SK-N-MC (cell line): ENCODE measurements at regions not wholly inside any gene's neighbourhood (a gene's known extent, or its start where the extent isn't known, plus 50 kb on each side); places are given as distances from the start of the nearest gene placed in this dataset.

Experiments used
- DNase-seq: peaks from one replicate; pipeline ENCODE4 v3.0.0-alpha.2; 2011; ENCODE audit warnings: low read depth, low spot score
- H3K27ac ChIP-seq: fragments of 200-600 bp; sonication (generic); 2 replicates; pipeline ENCODE4 v1.5.1; 2016; ENCODE audit warnings: mixed run types
- H3K36me3 ChIP-seq: fragments of 200-600 bp; sonication (generic); 2 replicates; pipeline ENCODE4 v1.6.1; 2017; ENCODE audit warnings: antibody characterized with exemption, low read length, mixed read lengths; ENCODE audit not compliant: insufficient read depth
- H3K4me3 ChIP-seq: fragments of 200-600 bp; sonication (generic); 2 replicates; pipeline ENCODE4 v1.5.1; 2016
- H3K9ac ChIP-seq: fragments of 200-600 bp; sonication (generic); 2 replicates; pipeline ENCODE4 v1.8.0; 2017; ENCODE audit warnings: mixed run types, mixed read lengths; ENCODE audit not compliant: insufficient read length
- H3K9me3 ChIP-seq: fragments of 200-600 bp; sonication (generic); 2 replicates; pipeline ENCODE4 v1.6.1; 2017; ENCODE audit warnings: low read depth, mild to moderate bottlenecking, antibody characterized with exemption, low read length, moderate library complexity, mixed read lengths
- EZH2 ChIP-seq: fragments of 200-600 bp; sonication (generic); IDR thresholded peaks from one replicate; pipeline ENCODE4 v1.6.1; 2017; ENCODE audit warnings: antibody characterized with exemption
- FOXP2 ChIP-seq: optimal IDR thresholded peaks from 2 replicates; pipeline ENCODE3; 2011; ENCODE audit warnings: mild to moderate bottlenecking, moderate library complexity; ENCODE audit not compliant: insufficient read depth; ENCODE audit errors: extremely low read length, control extremely low read depth
- POLR2AphosphoS5 ChIP-seq: IDR thresholded peaks from 2 replicates; pipeline ENCODE4 v1.6.1; 2012; ENCODE audit warnings: mild to moderate bottlenecking, low read depth, low read length, borderline replicate concordance

DNA sequence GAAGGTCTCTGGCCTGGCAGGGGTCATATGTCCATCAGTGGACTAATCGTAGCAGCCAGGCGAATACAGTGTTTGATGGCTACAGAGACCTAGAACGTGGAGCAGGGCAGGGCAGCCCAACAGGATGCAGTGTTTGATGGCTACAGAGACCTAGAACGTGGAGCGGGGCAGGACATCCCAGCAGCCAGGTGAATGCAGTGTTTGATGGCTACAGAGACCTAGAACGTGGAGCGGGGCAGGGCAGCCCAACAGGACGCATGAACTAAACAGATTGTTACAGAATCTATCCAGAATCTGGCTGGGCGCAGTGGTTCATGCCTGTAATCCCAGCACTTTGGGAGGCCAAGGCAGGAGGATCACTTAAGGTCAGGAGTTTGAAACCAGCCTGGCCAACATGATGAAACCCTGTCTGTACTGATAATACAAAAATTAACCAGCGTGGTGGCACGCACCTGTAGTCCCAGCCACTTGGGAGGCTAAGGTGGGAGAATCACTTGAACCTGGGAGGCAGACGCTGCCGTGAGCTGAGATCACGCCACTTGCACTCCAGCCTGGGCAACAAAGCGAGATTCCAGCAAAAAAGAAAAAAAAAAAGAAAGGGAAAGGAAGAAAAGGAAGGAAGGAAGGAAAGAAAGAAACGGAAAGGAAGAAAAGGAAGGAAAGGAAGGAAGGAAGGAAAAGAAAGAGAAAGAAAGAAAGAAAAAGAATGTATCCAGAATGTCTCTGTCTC, 65.2 kb upstream of the RPH3AL start:
- no peak overlapping the region for H3K9ac ChIP-seq
- H3K9me3 ChIP-seq = no peaks in the 10 kb centered on the region
- no peak for DNase-seq
- H3K36me3 ChIP-seq = no peaks in the 10 kb centered on the region
- no peak overlapping the region for H3K27ac ChIP-seq
- no peak overlapping the region for H3K4me3 ChIP-seq
- no peak for TF ChIP-seq POLR2AphosphoS5
- TF ChIP-seq EZH2 = no peak
- TF ChIP-seq FOXP2 = no peak

DNA sequence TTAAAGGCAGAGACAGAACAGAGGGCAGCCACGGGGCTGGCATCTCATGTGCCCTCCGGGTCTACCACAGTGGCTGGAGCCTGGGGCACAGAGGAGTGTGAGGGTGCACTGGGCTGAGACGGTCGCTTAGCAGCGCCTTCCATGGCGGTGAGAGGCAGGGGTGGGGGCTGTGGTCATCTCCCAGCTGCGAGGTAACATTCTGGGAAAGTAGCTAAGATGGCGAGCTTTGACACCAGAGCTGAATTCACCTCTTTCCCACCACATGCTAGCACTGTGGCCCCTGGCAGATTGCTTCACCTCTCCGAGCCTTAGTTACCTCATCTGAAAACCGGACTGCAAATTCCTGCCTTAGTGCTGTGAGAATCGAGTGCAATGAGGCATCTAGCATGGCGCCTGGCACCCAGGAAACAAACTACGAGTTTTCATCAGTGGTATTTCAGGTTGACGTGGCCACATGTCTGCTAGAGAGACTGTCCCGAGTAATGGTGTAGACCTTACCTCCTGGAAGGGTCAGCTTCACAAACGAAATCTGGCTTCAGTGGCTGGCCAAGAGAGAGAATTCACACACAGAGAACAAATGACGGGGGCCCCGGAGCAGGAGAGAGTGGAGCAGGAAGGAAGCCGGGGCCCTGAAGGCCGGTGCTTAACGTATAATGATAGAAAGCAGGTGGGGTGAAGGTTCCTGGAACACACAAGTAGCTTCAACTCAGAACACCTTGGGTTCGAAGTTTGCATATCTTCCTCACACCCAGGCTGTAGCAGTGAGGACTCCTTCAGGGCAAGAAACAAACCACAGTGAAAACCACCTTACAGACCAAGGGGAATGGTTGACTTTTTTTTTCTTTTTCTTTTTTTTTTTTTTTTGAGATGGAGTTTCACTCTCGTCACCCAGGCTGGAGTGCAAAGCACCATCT, 63.9 kb upstream of the RPH3AL start:
- TF ChIP-seq POLR2AphosphoS5 (no peak), EZH2 (no peak), FOXP2 (no peak)
- no peak for DNase-seq
- H3K27ac ChIP-seq = no peak overlapping the region
- H3K9ac ChIP-seq = no peak overlapping the region
- no peak overlapping the region for H3K4me3 ChIP-seq
- H3K9me3 ChIP-seq = no peaks in the 10 kb centered on the region
- no peaks in the 10 kb centered on the region for H3K36me3 ChIP-seq

DNA sequence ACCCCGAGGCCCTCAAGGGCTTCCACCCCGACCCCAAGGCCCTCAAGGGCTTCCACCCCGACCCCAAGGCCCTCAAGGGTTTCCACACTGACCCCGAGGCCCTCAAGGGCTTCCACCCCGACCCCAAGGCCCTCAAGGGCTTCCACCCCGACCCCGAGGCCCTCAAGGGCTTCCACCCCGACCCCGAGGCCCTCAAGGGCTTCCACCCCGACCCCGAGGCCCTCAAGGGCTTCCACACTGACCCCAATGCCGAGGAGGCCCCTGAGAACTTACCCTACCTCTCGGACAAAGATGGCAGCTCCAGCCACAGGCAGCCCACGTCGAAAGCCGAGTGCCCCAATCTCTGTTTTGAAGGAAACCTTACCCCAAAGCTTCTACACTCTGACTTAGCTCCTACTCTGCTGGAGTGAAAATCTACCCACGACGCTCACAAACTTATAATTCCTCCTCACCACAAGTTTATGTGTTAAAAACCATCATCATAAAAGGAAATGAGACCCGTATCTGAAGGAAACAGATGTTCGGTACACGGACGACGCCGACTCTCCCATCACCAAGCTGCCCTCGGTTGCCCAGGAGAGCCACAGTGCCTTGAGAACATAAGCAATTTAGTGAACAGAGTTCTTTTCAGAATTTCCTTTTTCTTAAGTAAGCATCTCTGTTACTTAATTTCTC, 61.2 kb upstream of the RPH3AL start:
- no peak for DNase-seq
- TF ChIP-seq POLR2AphosphoS5 (no peak), EZH2 (no peak), FOXP2 (no peak)
- Histone ChIP-seq H3K27ac (no peak overlapping the region), H3K36me3 (no peaks in the 10 kb centered on the region), H3K9ac (no peak overlapping the region), H3K4me3 (no peak overlapping the region), H3K9me3 (no peaks in the 10 kb centered on the region)

DNA sequence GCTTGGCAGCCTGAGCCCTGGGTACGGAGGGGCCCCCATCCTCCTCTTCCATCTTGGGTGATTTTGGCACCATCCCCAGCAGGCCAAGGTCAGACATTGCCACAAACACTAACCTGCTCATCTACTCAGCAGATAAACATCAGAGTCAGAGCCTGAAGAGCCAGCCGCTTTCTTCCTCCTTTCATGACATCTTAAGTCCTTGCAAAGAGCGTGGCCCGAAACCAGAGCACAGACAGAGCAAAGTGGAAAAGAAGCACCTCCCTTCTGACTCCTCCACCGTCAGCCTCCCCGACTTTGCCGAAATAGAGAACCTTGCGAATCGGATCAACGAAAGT, 60.4 kb upstream of the RPH3AL start:
- H3K27ac ChIP-seq = no peak overlapping the region

DNA sequence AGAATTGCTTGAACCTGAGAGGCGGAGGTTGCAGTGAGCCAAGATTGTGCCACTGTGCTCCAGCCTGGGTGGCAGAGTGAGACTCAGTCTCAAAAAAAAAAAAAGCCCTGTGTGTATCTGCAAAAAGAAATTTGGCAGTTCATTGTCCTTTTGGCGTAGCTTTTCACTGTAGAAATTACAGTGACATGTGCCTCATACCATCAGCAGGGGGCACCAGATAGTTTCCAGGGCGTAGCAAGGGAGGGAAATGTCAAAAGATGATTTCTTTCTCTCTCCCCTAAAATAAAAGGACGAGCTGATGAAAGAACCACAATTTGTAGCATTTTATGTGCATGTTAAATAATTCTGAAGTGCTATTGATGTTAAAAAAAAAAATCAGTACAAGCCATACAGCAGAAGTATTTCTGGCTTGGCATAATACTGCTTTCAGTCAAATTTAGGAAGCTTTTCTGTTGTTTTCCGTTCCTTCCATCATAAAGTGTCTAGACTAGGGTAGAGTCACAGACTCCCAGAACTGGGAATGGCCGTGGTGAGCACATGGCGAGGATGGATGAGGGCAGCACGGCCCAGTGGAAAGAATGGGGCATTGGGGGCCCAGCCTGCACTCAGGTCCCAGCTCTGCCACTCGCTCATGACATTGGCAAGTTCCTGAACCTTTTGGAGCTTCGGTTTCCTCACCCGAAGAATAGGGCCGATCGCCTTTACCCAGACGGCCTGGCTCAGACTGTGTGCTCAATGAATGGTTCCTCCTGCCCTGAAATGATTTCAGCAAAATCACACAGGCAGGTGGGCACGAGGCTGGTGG, 59.8 kb upstream of the RPH3AL start:
- H3K27ac ChIP-seq = no peak overlapping the region
- no peak overlapping the region for H3K4me3 ChIP-seq
- DNase-seq = no peak
- H3K9me3 ChIP-seq = no peaks in the 10 kb centered on the region
- H3K9ac ChIP-seq = no peak overlapping the region
- TF ChIP-seq POLR2AphosphoS5 (no peak), FOXP2 (no peak), EZH2 (no peak)
- no peaks in the 10 kb centered on the region for H3K36me3 ChIP-seq

More for the DNA sequence above, 60.4 kb upstream of the RPH3AL start:
- TF ChIP-seq FOXP2 = no peak
- TF ChIP-seq POLR2AphosphoS5 = no peak
- no peak for TF ChIP-seq EZH2
- no peaks in the 10 kb centered on the region for H3K9me3 ChIP-seq
- H3K36me3 ChIP-seq = no peaks in the 10 kb centered on the region
- H3K9ac ChIP-seq = no peak overlapping the region
- H3K4me3 ChIP-seq = no peak overlapping the region
- DNase-seq = no peak

DNA sequence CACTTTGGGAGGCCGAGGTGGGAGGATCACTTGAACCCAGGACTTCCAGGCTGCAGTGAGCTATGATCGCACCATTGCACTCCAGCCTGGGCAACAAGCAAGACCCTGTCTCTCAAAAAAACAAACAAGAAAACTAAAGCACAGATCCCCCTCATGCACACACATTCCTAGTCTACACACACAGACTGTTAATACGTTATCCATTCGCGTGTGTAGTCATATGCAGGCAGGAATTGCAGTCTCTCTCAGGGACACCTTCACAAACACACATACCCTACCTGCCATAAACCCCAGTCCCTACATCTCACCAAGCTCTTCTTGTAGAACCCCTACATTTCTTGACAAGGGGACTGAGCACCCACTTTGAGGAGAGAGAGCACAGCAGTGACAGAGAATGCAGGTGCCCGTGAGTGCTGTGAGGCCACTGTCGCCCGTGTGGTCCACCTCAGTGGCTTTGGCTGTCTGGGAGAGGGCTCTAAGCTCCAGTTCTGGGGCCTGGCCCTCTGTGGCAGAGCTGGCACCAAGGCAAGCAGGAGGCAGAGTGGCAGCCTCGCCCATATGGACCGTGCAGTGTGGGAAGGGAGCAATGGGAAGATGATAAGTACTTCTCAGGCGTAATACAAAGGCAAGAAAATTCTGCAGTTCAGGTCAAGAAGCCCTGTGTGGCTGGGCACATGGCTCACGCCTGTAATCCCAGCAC, 59.0 kb upstream of the RPH3AL start:
- no peaks in the 10 kb centered on the region for H3K9me3 ChIP-seq
- no peak for TF ChIP-seq FOXP2
- TF ChIP-seq POLR2AphosphoS5 = no peak
- TF ChIP-seq EZH2 = no peak
- no peak for DNase-seq
- H3K4me3 ChIP-seq = no peak overlapping the region
- no peak overlapping the region for H3K9ac ChIP-seq
- no peak overlapping the region for H3K27ac ChIP-seq
- H3K36me3 ChIP-seq = no peaks in the 10 kb centered on the region

DNA sequence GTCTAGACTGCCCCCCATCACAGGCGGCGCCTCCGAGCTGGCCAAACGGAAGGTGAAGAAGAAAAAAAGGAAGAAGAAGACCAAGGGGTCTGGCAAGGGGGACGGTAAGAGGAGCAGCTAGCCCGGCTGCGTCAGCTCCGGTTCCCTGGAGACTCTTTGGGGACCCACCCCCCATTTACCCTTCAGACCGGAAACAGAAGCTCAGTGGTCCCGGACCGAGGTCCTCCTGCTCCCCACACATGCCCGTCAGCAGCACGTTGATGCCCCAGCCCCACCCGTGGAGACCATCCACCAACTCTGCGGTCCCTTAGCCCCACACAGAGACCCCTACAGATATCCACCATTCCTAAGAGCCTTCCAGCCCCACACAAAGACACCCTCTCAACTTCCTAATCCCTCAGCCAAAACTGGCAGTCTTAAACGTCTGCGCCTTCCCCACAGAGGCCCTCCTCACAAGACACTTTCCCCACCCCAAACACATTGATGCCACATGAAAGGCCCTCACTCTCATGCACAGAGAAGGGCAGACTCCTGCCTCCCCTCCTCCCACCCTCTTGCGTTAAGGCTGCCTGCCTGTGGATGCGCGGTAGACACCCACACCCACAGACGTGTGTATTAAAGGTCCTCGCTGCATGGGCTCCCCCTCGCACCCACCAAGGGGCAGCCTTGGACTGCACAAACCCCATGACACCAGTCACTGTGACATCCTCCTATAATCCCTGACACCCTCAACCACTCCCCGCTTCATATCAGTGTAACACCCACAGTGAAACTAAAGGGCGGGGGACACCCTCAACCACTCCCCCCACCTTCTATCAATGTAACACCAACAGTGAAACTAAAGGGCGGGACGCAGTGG, 58.2 kb upstream of the RPH3AL start:
- no peak overlapping the region for H3K27ac ChIP-seq
- peak overlapping the region; percentile 87 for H3K4me3 ChIP-seq
- TF ChIP-seq EZH2 (no peak), FOXP2 (no peak), POLR2AphosphoS5 (no peak)
- no peaks in the 10 kb centered on the region for H3K9me3 ChIP-seq
- no peak for DNase-seq
- H3K9ac ChIP-seq = peak overlapping the region; percentile 71
- no peaks in the 10 kb centered on the region for H3K36me3 ChIP-seq
